Activated naive CD8-positive, alpha-beta T cell treated with anti-CD3 and anti-CD28 coated beads for 36 hours (primary cell): ENCODE measurements at regions not wholly inside any gene's neighbourhood (a gene's known extent, or its start where the extent isn't known, plus 50 kb on each side); places are given as distances from the start of the nearest gene placed in this dataset.
"Not testable (repeated sequence)": the region's sequence is repeated elsewhere in the genome, so short reads cannot be mapped to it uniquely, and the experiment has no call there.

ENCODE experiments used
- DNase-seq: peaks from one replicate; pipeline ENCODE4 v3.0.0; 2021
- H3K27ac Mint-ChIP-seq: one replicate; pipeline ENCODE4 v1.8.0; 2022; ENCODE audit warnings: mild to moderate bottlenecking, moderate library complexity, mixed read lengths
- H3K27me3 Mint-ChIP-seq: one replicate; pipeline ENCODE4 v1.8.0; 2022; ENCODE audit warnings: mild to moderate bottlenecking, mixed read lengths
- H3K36me3 Mint-ChIP-seq: one replicate; pipeline ENCODE4 v1.8.0; 2021; ENCODE audit warnings: mild to moderate bottlenecking, mixed read lengths
- H3K4me1 Mint-ChIP-seq: one replicate; pipeline ENCODE4 v1.8.0; 2021; ENCODE audit warnings: mixed read lengths
- H3K4me3 Mint-ChIP-seq: one replicate; pipeline ENCODE4 v1.8.0; 2022; ENCODE audit warnings: mild to moderate bottlenecking, moderate library complexity, mixed read lengths
- H3K9me3 Mint-ChIP-seq: one replicate; pipeline ENCODE4 v1.8.0; 2022; ENCODE audit warnings: mixed read lengths

- no peak for DNase-seq
- Mint-ChIP-seq H3K27ac (no peak overlapping the region), H3K27me3 (no peaks in the 10 kb centered on the region), H3K4me3 (no peak overlapping the region), H3K4me1 (no peaks in the 10 kb centered on the region), H3K36me3 (no peaks in the 10 kb centered on the region), H3K9me3 (no peaks in the 10 kb centered on the region)
Measured at GRCh38 chr5:56402266-56403220, 169.4 kb upstream of the ANKRD55 start.

GRCh38 chr5:56397796-56398195 is 164.7 kb upstream of the ANKRD55 start:
- not testable (repeated sequence) for H3K4me3 Mint-ChIP-seq, H3K36me3 Mint-ChIP-seq, H3K4me1 Mint-ChIP-seq, DNase-seq, H3K27me3 Mint-ChIP-seq, H3K27ac Mint-ChIP-seq
- H3K9me3 Mint-ChIP-seq: peaks cover 20% of the 10 kb centered on the region

- Mint-ChIP-seq H3K27me3 (no peaks in the 10 kb centered on the region), H3K9me3 (peaks cover 25% of the 10 kb centered on the region), H3K4me1 (no peaks in the 10 kb centered on the region), H3K27ac (no peak overlapping the region), H3K36me3 (peaks cover 13% of the 10 kb centered on the region), H3K4me3 (no peak overlapping the region)
- no peak for DNase-seq
Measured at GRCh38 chr5:56396634-56397033, 163.5 kb upstream of the ANKRD55 start.

- DNase-seq: no peak
- H3K4me1 Mint-ChIP-seq: no peaks in the 10 kb centered on the region
Measured at GRCh38 chr5:56389261-56389660, 156.1 kb upstream of the ANKRD55 start.

DNA sequence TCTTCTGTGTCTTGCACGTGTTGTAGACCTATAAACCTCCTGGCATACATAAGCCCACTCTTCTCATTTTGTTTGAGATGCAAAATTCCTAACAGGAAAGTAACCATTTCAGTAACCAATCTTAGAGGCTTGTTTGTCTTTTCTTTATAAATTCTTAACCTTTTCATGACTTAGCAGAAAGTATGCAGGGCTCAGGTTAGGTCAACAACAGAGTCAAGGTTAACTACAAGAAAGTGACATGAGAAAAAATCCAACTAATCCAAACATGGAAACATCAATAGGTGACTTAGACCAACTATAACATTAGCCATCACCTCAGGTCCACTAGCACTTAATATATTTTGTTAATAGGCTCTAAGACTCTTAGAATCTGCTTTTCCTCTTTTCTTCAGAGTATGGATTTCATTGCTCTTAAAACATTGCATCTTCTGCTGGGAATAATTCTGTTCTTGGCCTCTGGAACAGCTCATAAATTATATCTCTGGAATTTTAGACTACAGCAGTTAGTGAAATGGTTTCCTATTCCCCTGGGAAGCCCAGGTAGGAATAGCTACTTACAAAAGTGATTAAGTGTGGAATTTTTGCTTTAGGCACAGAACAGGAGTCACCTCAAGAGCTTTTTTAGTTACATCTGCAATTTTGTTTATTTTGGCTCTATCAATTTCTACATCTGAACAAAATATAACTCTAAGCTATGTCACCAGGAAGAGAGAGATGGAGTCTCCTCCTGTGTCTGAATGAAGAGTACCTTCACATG is 155.3 kb upstream of the ANKRD55 start:
- Mint-ChIP-seq H3K9me3 (peaks cover 5% of the 10 kb centered on the region), H3K27ac (no peak overlapping the region), H3K36me3 (peaks cover 3% of the 10 kb centered on the region), H3K4me1 (no peaks in the 10 kb centered on the region), H3K27me3 (no peaks in the 10 kb centered on the region), H3K4me3 (no peak overlapping the region)
- no peak for DNase-seq

More at GRCh38 chr5:56389261-56389660, 156.1 kb upstream of the ANKRD55 start:
- H3K36me3 Mint-ChIP-seq: peaks cover 3% of the 10 kb centered on the region
- H3K9me3 Mint-ChIP-seq: peaks cover 5% of the 10 kb centered on the region
- H3K4me3 Mint-ChIP-seq: no peak overlapping the region
- H3K27ac Mint-ChIP-seq: no peak overlapping the region
- H3K27me3 Mint-ChIP-seq: no peaks in the 10 kb centered on the region

- H3K36me3 Mint-ChIP-seq: no peaks in the 10 kb centered on the region
- peaks cover 3% of the 10 kb centered on the region for H3K27me3 Mint-ChIP-seq
- H3K4me3 Mint-ChIP-seq: no peak overlapping the region
- no peaks in the 10 kb centered on the region for H3K9me3 Mint-ChIP-seq
- H3K4me1 Mint-ChIP-seq: no peaks in the 10 kb centered on the region
- H3K27ac Mint-ChIP-seq: no peak overlapping the region
- DNase-seq: no peak
Measured at GRCh38 chr5:56386046-56386445, 152.9 kb upstream of the ANKRD55 start.

- no peaks in the 10 kb centered on the region for H3K36me3 Mint-ChIP-seq
- no peak overlapping the region for H3K27ac Mint-ChIP-seq
- DNase-seq: no peak
- H3K9me3 Mint-ChIP-seq: no peaks in the 10 kb centered on the region
- no peaks in the 10 kb centered on the region for H3K4me1 Mint-ChIP-seq
- no peak overlapping the region for H3K4me3 Mint-ChIP-seq
- peaks cover 3% of the 10 kb centered on the region for H3K27me3 Mint-ChIP-seq
Measured at GRCh38 chr5:56384186-56384585, 151.1 kb upstream of the ANKRD55 start.

GRCh38 chr5:56383761-56384160 is 150.6 kb upstream of the ANKRD55 start:
- H3K36me3 Mint-ChIP-seq: no peaks in the 10 kb centered on the region
- H3K4me1 Mint-ChIP-seq: no peaks in the 10 kb centered on the region
- DNase-seq: no peak
- H3K27ac Mint-ChIP-seq: no peak overlapping the region
- no peaks in the 10 kb centered on the region for H3K9me3 Mint-ChIP-seq
- H3K27me3 Mint-ChIP-seq: peaks cover 3% of the 10 kb centered on the region
- no peak overlapping the region for H3K4me3 Mint-ChIP-seq

- no peaks in the 10 kb centered on the region for H3K4me1 Mint-ChIP-seq
- no peaks in the 10 kb centered on the region for H3K36me3 Mint-ChIP-seq
- no peak overlapping the region for H3K27ac Mint-ChIP-seq
- H3K9me3 Mint-ChIP-seq: no peaks in the 10 kb centered on the region
- H3K27me3 Mint-ChIP-seq: peaks cover 3% of the 10 kb centered on the region
- DNase-seq: no peak
- H3K4me3 Mint-ChIP-seq: no peak overlapping the region
Measured at GRCh38 chr5:56382896-56383295, 149.8 kb upstream of the ANKRD55 start.

GRCh38 chr5:56377573-56377972 is 144.4 kb upstream of the ANKRD55 start:
- Mint-ChIP-seq H3K27me3 (peaks cover 3% of the 10 kb centered on the region), H3K9me3 (peaks cover 8% of the 10 kb centered on the region), H3K4me3 (no peak overlapping the region), H3K27ac (no peak overlapping the region), H3K4me1 (no peaks in the 10 kb centered on the region), H3K36me3 (peaks cover 3% of the 10 kb centered on the region)
- DNase-seq: no peak

DNA sequence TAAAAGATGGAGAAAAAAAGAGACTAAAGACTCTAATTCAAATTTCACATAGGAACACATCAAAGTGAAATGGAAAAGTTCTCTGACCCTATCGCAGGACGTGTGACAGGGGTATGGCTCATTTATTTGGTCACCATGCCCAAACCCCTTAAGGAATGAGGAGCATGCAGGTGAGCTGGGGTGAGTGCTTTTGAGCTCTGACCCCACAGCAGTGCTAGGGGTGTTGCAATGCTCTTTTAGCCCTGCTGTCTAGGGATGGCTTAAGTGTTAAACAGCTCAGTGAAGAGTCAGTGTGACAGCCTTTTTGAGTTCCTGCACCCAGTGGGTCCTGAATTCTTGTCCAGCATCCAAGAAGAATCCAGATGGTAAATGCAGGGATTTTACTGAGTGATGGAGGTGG is 143.0 kb upstream of the ANKRD55 start:
- DNase-seq: no peak
- Mint-ChIP-seq H3K27me3 (no peaks in the 10 kb centered on the region), H3K36me3 (peaks cover 6% of the 10 kb centered on the region), H3K9me3 (peaks cover 11% of the 10 kb centered on the region), H3K4me3 (no peak overlapping the region), H3K27ac (no peak overlapping the region), H3K4me1 (no peaks in the 10 kb centered on the region)

GRCh38 chr5:56375011-56375410 is 141.9 kb upstream of the ANKRD55 start:
- Mint-ChIP-seq H3K4me1 (no peaks in the 10 kb centered on the region), H3K36me3 (peaks cover 6% of the 10 kb centered on the region), H3K27ac (no peak overlapping the region), H3K4me3 (no peak overlapping the region), H3K9me3 (peaks cover 11% of the 10 kb centered on the region), H3K27me3 (no peaks in the 10 kb centered on the region)
- no peak for DNase-seq

GRCh38 chr5:56372491-56372890 is 139.4 kb upstream of the ANKRD55 start:
- not testable (repeated sequence) for H3K36me3 Mint-ChIP-seq, H3K4me3 Mint-ChIP-seq, H3K27ac Mint-ChIP-seq, H3K27me3 Mint-ChIP-seq, DNase-seq, H3K4me1 Mint-ChIP-seq
- H3K9me3 Mint-ChIP-seq: peaks cover 11% of the 10 kb centered on the region

DNA sequence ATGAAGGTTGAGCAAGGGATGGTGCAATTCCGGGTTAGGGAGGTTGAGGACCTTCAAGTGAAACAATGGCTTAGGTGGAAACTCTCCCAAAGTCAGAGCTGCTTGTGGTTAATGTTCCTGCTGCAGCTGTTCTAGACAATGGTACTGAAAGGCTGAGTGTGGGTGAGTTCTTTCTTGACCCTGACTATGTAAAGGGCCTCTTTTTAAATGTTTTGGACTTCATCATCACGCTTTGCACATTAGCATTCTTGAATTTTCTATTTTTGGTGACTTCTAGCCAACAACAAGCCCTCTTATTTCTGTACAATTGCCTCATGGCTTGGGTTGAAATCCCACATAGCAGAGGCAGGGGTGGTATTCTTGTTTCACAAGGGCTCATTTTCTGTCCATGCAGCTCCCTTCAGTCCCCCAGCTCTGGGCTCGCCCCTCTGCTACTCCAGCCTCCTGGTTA is 136.3 kb upstream of the ANKRD55 start:
- peaks cover 3% of the 10 kb centered on the region for H3K9me3 Mint-ChIP-seq
- no peak overlapping the region for H3K27ac Mint-ChIP-seq
- H3K4me3 Mint-ChIP-seq: no peak overlapping the region
- DNase-seq: no peak
- H3K27me3 Mint-ChIP-seq: no peaks in the 10 kb centered on the region
- no peaks in the 10 kb centered on the region for H3K4me1 Mint-ChIP-seq
- H3K36me3 Mint-ChIP-seq: peaks cover 4% of the 10 kb centered on the region

- DNase-seq: no peak
- Mint-ChIP-seq H3K27ac (no peak overlapping the region), H3K9me3 (peaks cover 8% of the 10 kb centered on the region), H3K36me3 (peaks cover 4% of the 10 kb centered on the region), H3K4me3 (no peak overlapping the region), H3K27me3 (no peaks in the 10 kb centered on the region), H3K4me1 (no peaks in the 10 kb centered on the region)
Measured at GRCh38 chr5:56367748-56368147, 134.6 kb upstream of the ANKRD55 start.
